Dedifferentiated amniotic fluid mesenchymal stem cell (primary cell): ENCODE measurements at regions not wholly inside any gene's neighbourhood (a gene's known extent, or its start where the extent isn't known, plus 50 kb on each side); places are given as distances from the start of the nearest gene placed in this dataset.

Experiments
- DNase-seq: peaks from one replicate; pipeline ENCODE4 v3.0.0-alpha.2; 2016; ENCODE audit errors: extremely low spot score

- DNase-seq, result no peak
These were observed 92.3 kb downstream of the GYPC start for GRCh38 chr2:126748188-126748760.

DNA sequence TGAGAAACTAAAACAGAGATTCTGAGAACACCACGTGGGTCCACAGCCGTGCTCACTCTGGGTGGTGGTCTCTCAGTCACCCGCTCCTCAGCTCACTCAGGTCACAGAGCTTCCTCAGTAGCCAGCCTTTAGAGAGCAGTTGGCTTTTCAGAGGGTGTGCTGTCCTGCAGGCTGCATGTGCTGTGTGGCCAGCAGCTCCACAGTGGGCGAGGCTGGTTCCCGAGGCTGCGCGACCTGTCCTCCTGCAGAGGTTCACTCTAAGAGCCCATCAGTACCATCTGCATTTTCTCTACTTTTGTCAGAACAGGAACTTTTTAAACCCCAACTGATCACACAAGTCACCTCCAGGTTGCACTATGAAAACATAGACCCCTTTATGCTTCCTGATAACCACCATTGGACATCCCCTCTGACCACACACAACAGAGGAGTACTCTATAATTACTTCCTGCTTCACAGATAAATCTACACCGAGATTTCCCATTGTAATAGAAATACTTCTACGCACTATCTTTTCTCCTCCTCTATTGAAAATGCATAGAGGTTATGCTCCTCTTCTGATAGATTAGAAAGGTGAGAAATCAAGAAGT is 93.1 kb downstream of the GYPC start:
- DNase-seq, result no peak

DNA sequence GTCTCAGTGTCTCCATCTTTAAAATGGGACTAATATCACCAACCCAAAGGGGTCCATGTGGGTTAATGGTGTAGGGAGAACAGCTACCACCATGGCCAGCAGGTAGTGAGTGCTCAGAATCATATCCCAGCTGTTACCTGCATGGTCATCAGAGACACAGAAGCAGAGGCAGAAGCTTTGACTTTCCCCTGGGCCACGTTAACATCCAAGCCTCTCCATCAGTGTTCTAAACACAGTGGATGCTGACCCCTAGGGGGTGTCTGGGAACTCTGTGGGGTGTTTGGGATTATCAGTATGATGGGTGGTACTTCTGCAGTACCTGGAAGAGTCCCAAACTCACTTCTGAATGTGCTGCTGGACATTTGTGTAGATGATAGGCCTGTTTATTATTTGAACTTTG is 93.6 kb downstream of the GYPC start:
- no peak for DNase-seq

DNA sequence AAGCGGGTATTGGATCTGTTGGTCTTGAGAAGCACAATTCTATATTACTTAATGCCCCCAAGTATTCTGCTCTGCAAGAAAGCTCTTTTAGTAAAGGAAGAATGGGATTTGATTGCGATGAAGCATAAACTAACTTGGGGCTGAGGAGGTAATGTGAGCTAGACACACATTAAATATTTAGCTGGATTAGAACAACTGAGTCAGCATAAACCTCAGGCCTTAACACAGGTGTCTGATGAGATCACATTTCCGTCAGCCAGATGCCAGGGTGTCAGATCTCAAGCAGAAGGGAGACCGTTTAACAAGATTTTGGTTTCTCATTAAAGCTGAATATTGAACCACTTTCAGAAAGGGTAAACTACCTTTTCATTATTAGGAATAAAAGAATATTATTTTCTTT is 94.5 kb downstream of the GYPC start:
- DNase-seq, result no peak

DNA sequence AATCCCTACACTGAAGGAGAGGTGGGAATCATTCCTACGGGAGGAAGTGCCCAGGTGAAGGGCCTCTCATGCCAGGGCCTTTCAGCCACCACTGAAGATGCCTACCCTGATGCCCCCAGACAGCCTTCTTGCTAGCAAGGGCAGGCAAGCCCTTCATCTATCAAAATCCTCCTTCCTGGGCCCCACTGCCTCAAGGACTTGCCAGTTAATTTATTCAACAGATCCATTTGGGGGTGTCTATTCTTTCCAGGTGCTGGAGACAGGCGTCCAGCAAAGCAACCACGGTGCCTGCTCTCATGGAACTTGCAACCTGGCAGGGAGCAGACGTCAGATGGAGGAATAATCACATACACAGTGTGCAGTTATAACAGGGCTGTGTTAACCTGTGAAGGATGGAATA is 95.5 kb downstream of the GYPC start:
- no peak for DNase-seq

DNA sequence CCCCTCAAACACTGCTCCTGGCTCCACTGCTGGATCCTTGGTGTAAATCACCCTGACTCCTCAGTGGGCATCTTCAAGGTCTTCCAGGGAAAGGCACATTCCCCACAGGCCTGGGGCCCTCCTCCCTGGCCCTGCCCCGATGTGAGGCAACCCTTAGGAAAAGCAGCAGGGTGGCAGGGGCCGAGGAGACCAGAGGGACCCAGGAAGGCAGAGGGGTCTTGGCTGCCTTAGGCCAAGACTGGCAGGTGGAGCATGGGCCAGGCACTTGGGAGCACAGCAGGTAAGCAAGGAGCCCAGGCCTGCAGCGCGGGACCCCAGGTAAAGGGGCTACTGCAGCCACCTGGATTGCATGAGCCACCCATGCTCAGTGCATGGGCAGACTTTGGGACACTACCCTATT is 96.9 kb downstream of the GYPC start:
- DNase-seq, result no peak

DNA sequence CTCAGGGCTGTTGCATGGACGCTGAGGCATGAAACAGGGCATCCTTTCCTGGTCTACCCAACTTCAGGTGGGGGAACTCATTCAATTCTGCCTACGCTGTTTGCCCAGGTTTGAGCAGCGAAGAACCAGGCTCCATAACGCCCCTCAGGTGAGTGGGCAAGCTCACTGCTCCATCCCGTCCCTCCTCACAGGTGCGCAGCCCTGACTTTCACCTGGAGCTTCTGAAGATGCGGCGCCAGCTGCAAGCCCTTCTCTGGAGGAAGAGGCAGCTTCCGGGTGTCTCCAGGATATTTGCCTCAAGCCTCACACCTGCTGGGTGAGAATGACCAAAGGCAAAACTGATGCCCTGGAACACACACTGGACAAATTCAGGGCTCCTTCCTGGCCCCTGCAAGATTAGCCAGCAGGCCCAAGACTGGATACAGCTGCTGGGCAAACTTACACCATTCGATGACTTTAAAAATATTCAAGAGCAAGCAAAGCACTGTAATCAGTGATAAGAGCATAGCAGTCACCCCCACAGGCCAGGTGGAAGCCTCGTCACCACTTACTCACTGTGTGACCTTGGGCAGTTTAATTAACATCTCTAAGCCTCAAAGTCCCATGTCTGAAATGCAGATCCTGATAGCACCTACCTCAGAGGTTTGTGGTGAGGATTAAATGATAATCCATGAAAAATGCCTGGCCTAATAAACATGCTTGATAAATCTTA is 97.7 kb downstream of the GYPC start:
- DNase-seq, result no peak

DNA sequence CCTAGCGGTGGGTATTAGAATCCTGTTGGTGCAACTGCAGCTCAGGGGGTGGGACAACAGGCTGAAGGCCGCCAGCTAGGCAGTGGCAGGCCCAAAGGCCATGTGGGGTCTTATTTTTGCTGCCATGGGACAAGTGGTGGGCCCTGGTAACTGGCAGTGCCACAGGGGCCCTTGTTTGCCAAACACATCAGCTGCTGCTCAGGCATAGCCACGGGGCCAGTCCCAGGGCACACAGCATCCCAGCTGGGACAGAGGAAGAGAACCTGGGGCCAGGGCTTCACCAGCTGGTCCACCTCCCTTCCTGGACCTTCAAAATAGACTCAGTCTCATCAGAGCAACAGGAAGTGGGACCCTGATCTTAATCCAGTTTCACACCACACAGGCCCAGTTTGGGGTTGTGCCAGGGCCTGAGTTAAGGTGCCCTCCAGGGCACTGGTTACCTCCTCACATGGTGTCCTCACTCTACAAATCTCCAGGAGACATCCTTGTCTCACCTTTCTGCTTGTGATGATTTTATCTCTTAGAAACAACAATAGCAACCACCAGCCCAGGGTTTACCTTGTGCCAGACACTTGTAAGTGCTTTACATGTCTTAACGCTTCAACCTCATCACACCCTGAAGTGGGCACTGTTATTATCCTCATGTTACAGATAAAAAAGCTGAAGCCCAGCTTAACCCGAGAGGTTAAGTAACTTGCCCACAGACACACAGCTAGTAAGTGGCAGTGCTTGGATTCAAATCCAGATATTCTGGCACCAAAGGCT is 98.5 kb downstream of the GYPC start:
- DNase-seq, result no peak

DNA sequence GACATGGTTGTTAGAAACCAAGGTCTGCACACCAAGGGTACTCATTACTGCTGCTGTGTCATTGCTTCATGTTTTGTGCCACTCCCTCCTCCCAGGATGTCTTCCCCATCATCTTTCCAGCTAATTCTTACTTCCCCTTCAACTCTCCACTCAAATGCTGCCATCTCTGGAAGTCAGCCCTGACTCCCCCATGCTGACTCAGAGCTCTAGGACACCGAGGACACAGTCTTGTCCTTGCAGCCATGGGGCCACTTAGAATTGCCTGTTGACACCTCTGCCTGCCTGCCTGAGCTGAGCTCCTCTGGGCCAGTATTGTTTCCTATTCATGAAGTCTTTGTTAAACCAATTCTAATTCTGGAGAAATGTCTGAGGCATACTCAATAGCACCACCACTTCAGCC is 100.2 kb downstream of the GYPC start:
- DNase-seq, result no peak

- DNase-seq, result no peak
These were observed 105.5 kb downstream of the GYPC start for GRCh38 chr2:126761256-126761980.

DNA sequence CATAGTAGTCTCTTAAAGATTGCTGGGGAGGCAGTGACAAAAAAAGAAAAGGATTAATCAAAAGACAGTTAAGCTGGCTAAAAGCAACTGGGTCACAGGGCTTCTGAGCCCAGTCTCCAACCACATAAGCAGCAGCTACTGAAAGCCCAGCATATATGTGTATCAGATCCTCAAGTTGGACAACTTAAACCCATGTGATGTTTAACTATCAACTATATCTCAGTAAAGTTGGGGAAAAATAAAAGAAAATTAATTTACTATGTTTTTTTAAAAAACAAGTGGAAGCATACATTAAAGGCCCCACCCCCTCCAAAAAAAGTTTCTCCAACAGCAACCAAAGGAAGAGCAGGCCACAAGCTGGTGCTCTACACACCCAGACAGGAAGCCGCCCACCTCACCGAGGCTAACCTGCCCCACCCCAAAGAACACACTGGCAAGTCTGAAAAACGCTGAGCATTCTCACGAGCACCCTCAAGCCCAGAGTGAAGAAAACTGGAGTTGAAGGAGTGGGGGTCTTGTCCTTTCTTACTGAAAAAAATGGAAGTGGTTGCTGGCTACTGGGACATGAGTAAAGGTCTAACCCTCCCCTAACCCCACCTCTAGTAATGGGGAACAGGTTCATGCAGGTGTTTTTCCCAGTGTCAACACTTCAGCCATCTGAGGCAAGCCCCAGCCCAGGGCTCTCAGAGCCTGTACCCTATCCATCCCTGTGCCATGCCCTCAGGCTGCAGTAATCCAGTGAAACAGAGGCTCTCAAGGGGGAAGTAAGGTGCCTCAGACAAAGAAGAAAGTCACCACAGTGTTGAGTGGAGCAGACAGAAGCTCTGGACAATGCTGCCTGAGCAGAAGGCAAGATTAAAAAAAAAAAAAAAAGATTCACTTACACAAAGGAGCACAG is 106.3 kb downstream of the GYPC start:
- DNase-seq, result no peak

GRCh38 chr2:126764686-126765265 is 108.8 kb downstream of the GYPC start:
- no peak for DNase-seq

DNA sequence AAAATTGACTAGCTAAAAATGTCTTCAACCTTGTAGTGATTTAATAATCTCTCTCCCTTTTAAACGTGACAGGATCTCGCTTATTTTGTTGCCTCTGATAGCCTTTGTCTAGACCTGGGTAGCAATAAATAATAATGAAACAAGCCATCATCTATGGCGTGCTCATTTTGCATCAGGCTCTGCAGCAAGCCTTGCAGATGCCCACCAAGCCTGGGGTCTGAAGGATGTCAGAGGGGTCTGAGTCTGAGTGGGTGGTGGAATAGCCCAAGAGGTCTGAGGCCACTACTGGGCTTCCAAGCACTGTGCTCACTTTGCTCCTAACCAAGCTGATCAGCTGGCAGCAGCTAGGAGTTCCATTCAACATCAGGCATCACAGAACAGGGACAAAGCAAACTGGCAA is 109.4 kb downstream of the GYPC start:
- DNase-seq, result no peak

DNA sequence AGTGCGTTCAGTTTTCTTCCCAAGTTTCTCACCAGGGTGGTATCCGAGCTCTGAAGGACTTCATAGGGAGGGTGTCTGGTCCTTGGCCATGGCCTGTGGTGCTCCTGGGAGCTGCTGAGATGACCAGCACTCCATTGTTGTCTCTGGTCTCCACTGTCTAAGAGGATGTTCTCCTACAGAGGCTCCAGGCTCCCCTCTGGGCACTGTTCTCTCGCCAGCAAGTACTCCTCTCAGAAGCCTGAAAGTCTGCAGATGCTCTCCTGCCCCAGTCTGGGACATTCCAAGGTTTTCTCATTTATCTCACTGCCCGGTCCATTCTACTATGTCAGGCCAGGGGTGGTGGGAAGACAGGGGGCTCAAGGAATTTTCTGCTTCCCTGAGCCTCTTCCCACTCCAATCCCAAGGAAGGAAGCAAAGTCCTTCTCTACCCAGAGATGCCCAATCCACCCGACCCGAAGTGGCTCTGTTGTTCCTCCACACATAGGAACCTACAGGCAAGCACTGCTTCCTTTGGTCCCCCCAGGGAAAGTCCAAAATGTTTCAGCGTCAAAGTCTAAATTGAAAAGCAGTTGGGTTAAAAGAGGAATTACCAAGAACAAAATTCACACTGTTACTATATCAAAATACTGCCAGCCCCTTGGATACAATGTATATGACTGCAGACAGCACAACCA is 110.5 kb downstream of the GYPC start:
- no peak for DNase-seq

GRCh38 chr2:126766969-126767296 is 111.0 kb downstream of the GYPC start:
- no peak for DNase-seq

DNA sequence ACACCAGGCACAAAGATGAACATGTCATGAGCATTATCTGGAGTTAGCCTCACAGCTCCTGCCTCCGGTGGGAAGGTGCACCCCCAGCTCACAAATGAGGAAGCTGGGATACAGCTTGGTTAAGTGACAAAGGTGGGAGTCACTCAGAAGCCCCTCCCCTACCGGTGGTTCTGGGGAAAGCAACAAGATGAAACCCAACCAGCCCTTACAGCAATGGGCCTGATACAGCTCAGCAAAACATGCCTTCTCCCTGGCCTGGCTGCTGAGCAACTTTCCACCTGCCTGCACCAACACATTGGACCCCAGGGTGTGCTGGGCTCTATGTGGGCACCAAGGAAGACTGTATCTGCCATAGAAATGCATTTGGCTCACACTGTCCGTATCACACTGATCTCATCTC is 113.2 kb downstream of the GYPC start:
- no peak for DNase-seq

GRCh38 chr2:126770466-126770865 is 114.5 kb downstream of the GYPC start:
- DNase-seq, result no peak

- DNase-seq, result no peak
These were observed 115.1 kb downstream of the GYPC start for GRCh38 chr2:126771094-126771493.

- no peak for DNase-seq
These were observed 115.7 kb downstream of the GYPC start for GRCh38 chr2:126771501-126772195.

GRCh38 chr2:126774290-126774689 is 118.3 kb downstream of the GYPC start:
- no peak for DNase-seq
